ENCODE measurements at regions not wholly inside any gene's neighbourhood (a gene's known extent, or its start where the extent isn't known, plus 50 kb on each side); places are given as distances from the start of the nearest gene placed in this dataset.

GRCh38 chr14:25222256-25222655, 172.3 kb upstream of the STXBP6 start:
- no peaks in the 10 kb centered on the region for H3K9me1 ChIP-seq (replicated peaks; ENCODE audit: control insufficient read depth, extremely low read depth, insufficient read depth, low read length)
- no peak for TF ChIP-seq GATA2 (IDR thresholded peaks at IDR 0.05; ENCODE audit: insufficient read depth, insufficient read length, low read depth, low read length)
- TF ChIP-seq MAX (IDR thresholded peaks at IDR 0.05; ENCODE audit: insufficient read depth, insufficient read length) = no peak
- no peak for TF ChIP-seq MYC (IDR thresholded peaks at IDR 0.05; ENCODE audit: low read depth, low read length)
- TF ChIP-seq POLR2A (IDR thresholded peaks at IDR 0.05; ENCODE audit: low read depth, low read length) = no peak
- TF ChIP-seq JUN (IDR thresholded peaks at IDR 0.05; ENCODE audit: borderline replicate concordance, insufficient read depth, insufficient read length, low read depth) = no peak
- TF ChIP-seq EZH2 (IDR thresholded peaks at IDR 0.05; ENCODE audit: borderline replicate concordance, low read depth, low read length, severe bottlenecking) = no peak
- TF ChIP-seq POLR2AphosphoS5 (IDR thresholded peaks at IDR 0.05; ENCODE audit: insufficient read depth, low read depth, low read length) = no peak
- H4K20me1 ChIP-seq (replicated peaks; ENCODE audit: control insufficient read depth, extremely low read depth, insufficient read depth, low read length) = no peaks in the 10 kb centered on the region
- POLR2A ChIA-PET = no interaction called here
- no peaks in the 10 kb centered on the region for H3K36me3 ChIP-seq (ENCODE audit: control insufficient read depth in 2 of 2, extremely low read depth in 1 of 2, insufficient read depth in 2 of 2, low read length in 2 of 2)
- no peak overlapping the region for H3K9ac ChIP-seq (replicated peaks; ENCODE audit: extremely low read depth, insufficient read depth, low read length)
- FAIRE-seq (no peak), DNase-seq (ENCODE audit: low read depth, low spot score) (no peak)
- H3K27me3 ChIP-seq (ENCODE audit: control insufficient read depth in 2 of 2, insufficient read depth in 2 of 2, low read length in 2 of 2) = no peaks in the 10 kb centered on the region
- no TSS peak for BruUV-seq (replicated peaks)
- H2AFZ ChIP-seq (ENCODE audit: low read depth, low read length) = no peak overlapping the region
- H3K79me2 ChIP-seq (ENCODE audit: control insufficient read depth, insufficient read depth, low read length) = no peaks in the 10 kb centered on the region
- H3K4me3 ChIP-seq (replicated peaks in 1 of 3; ENCODE audit: insufficient read depth in 1 of 3, low read depth in 1 of 3, low read length in 3 of 3) = no peak overlapping the region
- dilution Hi-C loops (cut with MboI; ENCODE audit: extremely low pct_ligation_motif_present, low sequenced_read_pairs) (no loop called here), intact Hi-C loops (cut with micrococcal nuclease) (no loop called here)
- H3K4me1 ChIP-seq (ENCODE audit: control insufficient read depth, extremely low read depth, insufficient read depth, low read length) = no peaks in the 10 kb centered on the region
- no peaks in the 10 kb centered on the region for H3K9me3 ChIP-seq (replicated peaks; ENCODE audit: control insufficient read depth, insufficient read depth, low read length)
- H3K4me2 ChIP-seq (ENCODE audit: insufficient read depth, low read length) = no peak overlapping the region
- CTCF ChIA-PET = no interaction called here
- no peak overlapping the region for H3K27ac ChIP-seq (ENCODE audit: insufficient read depth, low read depth, low read length)

GRCh38 chr14:25220514-25220913, 170.6 kb upstream of the STXBP6 start:
- no TSS peak for BruUV-seq (replicated peaks)
- no peaks in the 10 kb centered on the region for H4K20me1 ChIP-seq (replicated peaks; ENCODE audit: control insufficient read depth, extremely low read depth, insufficient read depth, low read length)
- H3K27me3 ChIP-seq (ENCODE audit: control insufficient read depth in 2 of 2, insufficient read depth in 2 of 2, low read length in 2 of 2) = no peaks in the 10 kb centered on the region
- dilution Hi-C loops (cut with MboI; ENCODE audit: extremely low pct_ligation_motif_present, low sequenced_read_pairs) = no loop called here
- POLR2A ChIA-PET = no interaction called here
- intact Hi-C loops (cut with micrococcal nuclease) = no loop called here
- no peaks in the 10 kb centered on the region for H3K36me3 ChIP-seq (ENCODE audit: control insufficient read depth in 2 of 2, extremely low read depth in 1 of 2, insufficient read depth in 2 of 2, low read length in 2 of 2)
- H3K4me3 ChIP-seq (replicated peaks in 1 of 3; ENCODE audit: insufficient read depth in 1 of 3, low read depth in 1 of 3, low read length in 3 of 3) = no peak overlapping the region
- FAIRE-seq (no peak), DNase-seq (ENCODE audit: low read depth, low spot score) (no peak)
- H3K4me1 ChIP-seq (ENCODE audit: control insufficient read depth, extremely low read depth, insufficient read depth, low read length) = no peaks in the 10 kb centered on the region
- no peaks in the 10 kb centered on the region for H3K79me2 ChIP-seq (ENCODE audit: control insufficient read depth, insufficient read depth, low read length)
- H3K9ac ChIP-seq (replicated peaks; ENCODE audit: extremely low read depth, insufficient read depth, low read length) = no peak overlapping the region
- CTCF ChIA-PET = no interaction called here
- no peak overlapping the region for H2AFZ ChIP-seq (ENCODE audit: low read depth, low read length)
- H3K9me1 ChIP-seq (replicated peaks; ENCODE audit: control insufficient read depth, extremely low read depth, insufficient read depth, low read length) = no peaks in the 10 kb centered on the region
- TF ChIP-seq MYC (IDR thresholded peaks at IDR 0.05; ENCODE audit: low read depth, low read length) = no peak
- TF ChIP-seq JUN (IDR thresholded peaks at IDR 0.05; ENCODE audit: borderline replicate concordance, insufficient read depth, insufficient read length, low read depth) = no peak
- TF ChIP-seq FOS (IDR thresholded peaks at IDR 0.05; ENCODE audit: borderline replicate concordance, insufficient read depth, low read length) = no peak
- TF ChIP-seq EZH2 (IDR thresholded peaks at IDR 0.05; ENCODE audit: borderline replicate concordance, low read depth, low read length, severe bottlenecking) = no peak
- no peak for TF ChIP-seq GATA2 (IDR thresholded peaks at IDR 0.05; ENCODE audit: insufficient read depth, insufficient read length, low read depth, low read length)
- TF ChIP-seq MAX (IDR thresholded peaks at IDR 0.05; ENCODE audit: insufficient read depth, insufficient read length) = no peak
- no peak for TF ChIP-seq CTCF (IDR thresholded peaks at IDR 0.05; ENCODE audit: extremely low read depth in 1 of 2, insufficient read depth in 1 of 2, low read depth in 1 of 2, low read length in 2 of 2)
- TF ChIP-seq POLR2A (IDR thresholded peaks at IDR 0.05; ENCODE audit: low read depth, low read length) = no peak
- TF ChIP-seq POLR2AphosphoS5 (IDR thresholded peaks at IDR 0.05; ENCODE audit: insufficient read depth, low read depth, low read length) = no peak
- no peak overlapping the region for H3K4me2 ChIP-seq (ENCODE audit: insufficient read depth, low read length)
- H3K9me3 ChIP-seq (replicated peaks; ENCODE audit: control insufficient read depth, insufficient read depth, low read length) = no peaks in the 10 kb centered on the region
- no peak overlapping the region for H3K27ac ChIP-seq (ENCODE audit: insufficient read depth, low read depth, low read length)
